ENCODE measurements at regions not wholly inside any gene's neighbourhood (a gene's known extent, or its start where the extent isn't known, plus 50 kb on each side); places are given as distances from the start of the nearest gene placed in this dataset.

DNA sequence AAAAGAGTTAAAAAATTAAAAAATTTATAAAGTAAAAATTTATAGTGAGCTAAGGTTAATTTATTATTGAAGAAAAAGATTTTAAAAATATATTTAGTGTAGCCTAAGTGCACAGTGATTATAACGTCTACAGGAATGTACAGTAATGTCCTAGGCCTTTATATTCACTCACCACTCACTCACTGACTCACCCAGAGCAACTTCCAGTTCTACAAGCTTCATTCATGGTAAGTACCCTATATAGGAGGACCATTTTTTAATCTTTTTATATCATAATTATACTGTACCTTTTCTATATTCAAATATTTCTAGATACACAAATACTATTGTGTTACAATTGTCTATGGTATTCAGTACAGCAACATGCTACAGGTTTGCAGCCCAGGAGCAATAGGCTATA lies 1623.2 kb downstream of the RPA4 start:
- no peak overlapping the region for H3K27ac ChIP-seq
- no peaks in the 10 kb centered on the region for H3K4me1 ChIP-seq
- H3K27me3 ChIP-seq = no peaks in the 10 kb centered on the region
- TF ChIP-seq, protein P1, sequence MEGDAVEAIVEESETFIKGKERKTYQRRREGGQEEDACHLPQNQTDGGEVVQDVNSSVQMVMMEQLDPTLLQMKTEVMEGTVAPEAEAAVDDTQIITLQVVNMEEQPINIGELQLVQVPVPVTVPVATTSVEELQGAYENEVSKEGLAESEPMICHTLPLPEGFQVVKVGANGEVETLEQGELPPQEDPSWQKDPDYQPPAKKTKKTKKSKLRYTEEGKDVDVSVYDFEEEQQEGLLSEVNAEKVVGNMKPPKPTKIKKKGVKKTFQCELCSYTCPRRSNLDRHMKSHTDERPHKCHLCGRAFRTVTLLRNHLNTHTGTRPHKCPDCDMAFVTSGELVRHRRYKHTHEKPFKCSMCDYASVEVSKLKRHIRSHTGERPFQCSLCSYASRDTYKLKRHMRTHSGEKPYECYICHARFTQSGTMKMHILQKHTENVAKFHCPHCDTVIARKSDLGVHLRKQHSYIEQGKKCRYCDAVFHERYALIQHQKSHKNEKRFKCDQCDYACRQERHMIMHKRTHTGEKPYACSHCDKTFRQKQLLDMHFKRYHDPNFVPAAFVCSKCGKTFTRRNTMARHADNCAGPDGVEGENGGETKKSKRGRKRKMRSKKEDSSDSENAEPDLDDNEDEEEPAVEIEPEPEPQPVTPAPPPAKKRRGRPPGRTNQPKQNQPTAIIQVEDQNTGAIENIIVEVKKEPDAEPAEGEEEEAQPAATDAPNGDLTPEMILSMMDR (IDR thresholded peaks at IDR 0.05) = no peak
- H3K9me3 ChIP-seq = no peaks in the 10 kb centered on the region
- H3K4me3 ChIP-seq = no peak overlapping the region
- intact Hi-C loops (cut with DNase I) = no loop called here
- no peak overlapping the region for H3K9ac ChIP-seq (ENCODE audit: low read depth in 2 of 2, low read length in 2 of 2)
- DNase-seq = no peak
- H3K36me3 ChIP-seq = no peaks in the 10 kb centered on the region

DNA sequence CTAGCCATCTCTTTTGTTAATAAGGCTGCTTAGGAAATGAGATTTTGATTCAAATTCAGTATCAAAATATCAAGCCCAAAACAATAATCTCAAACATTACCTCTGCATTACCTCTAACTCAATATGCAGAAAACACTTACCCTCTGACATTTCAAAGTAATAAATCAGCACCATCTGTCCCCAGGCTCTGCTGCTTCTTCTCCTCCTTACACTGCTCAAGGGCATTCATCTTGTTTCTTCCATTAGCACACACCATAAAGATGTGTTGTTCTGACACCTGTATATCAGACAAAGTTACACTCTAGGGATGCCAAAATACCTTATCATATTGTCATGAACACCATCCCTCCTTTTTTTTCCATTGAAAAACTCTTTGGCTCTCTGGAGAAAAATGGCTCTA lies 1630.3 kb downstream of the RPA4 start:
- H3K27ac ChIP-seq = no peak overlapping the region
- no peaks in the 10 kb centered on the region for H3K9me3 ChIP-seq

DNA sequence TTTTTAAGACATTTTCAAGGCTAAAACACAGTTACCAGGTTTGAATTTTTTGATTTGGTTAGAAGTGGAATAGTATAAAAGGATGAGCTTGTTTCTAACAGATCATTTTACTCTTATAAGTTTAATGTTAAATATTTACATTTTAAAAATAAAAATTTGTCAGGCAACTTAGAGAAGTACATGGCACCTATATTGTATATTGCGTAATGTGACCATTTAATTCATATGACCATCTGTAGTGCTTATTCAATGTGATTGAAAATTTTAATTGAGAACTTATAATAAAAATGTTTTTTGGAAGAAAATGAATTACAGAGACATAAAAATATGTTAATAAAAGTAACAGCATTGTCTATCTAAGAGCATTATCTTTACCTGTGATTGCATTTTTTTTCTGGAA lies 1632.4 kb downstream of the RPA4 start:
- Histone ChIP-seq H3K36me3 (no peaks in the 10 kb centered on the region), H3K9me3 (no peaks in the 10 kb centered on the region), H3K9ac (ENCODE audit: low read depth in 2 of 2, low read length in 2 of 2) (no peak overlapping the region), H3K4me1 (no peaks in the 10 kb centered on the region), H3K27ac (no peak overlapping the region), H3K27me3 (no peaks in the 10 kb centered on the region), H3K4me3 (no peak overlapping the region)
- intact Hi-C loops (cut with DNase I) = no loop called here
- no peak for DNase-seq
- TF ChIP-seq, protein P1 (IDR thresholded peaks at IDR 0.05) = no peak

More for the DNA sequence above, 1630.3 kb downstream of the RPA4 start:
- intact Hi-C loops (cut with DNase I) = no loop called here
- TF ChIP-seq, protein P1 (IDR thresholded peaks at IDR 0.05) = no peak
- Histone ChIP-seq H3K9ac (ENCODE audit: low read depth in 2 of 2, low read length in 2 of 2) (no peak overlapping the region), H3K4me3 (no peak overlapping the region), H3K36me3 (no peaks in the 10 kb centered on the region), H3K27me3 (no peaks in the 10 kb centered on the region), H3K4me1 (no peaks in the 10 kb centered on the region)
- no peak for DNase-seq

DNA sequence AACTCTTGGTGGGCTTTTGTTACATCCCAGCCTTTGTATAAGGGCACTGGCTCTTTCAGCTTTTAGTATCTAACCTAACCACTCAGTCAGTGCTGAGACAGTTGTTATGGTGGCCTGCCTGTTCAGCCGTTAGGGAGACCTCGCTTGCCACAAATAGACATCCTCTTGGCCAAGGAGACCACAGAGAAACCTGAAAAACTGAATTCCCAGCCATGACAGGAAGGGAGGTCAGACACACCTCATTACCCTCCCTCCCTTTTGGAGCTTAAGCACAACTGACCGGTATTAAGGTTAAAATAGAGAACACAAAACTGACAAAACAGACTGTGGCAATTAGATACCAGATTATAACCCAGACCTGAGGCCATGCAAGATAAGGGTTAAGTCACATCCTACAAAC lies 1639.3 kb downstream of the RPA4 start:
- H3K9ac ChIP-seq (ENCODE audit: low read depth in 2 of 2, low read length in 2 of 2) = no peak overlapping the region
- no peak overlapping the region for H3K27ac ChIP-seq
- H3K36me3 ChIP-seq = no peaks in the 10 kb centered on the region
- no peak for DNase-seq
- H3K27me3 ChIP-seq = no peaks in the 10 kb centered on the region
- TF ChIP-seq, protein P1 (IDR thresholded peaks at IDR 0.05) = no peak
- H3K9me3 ChIP-seq = no peaks in the 10 kb centered on the region
- intact Hi-C loops (cut with DNase I) = no loop called here
- no peaks in the 10 kb centered on the region for H3K4me1 ChIP-seq
- no peak overlapping the region for H3K4me3 ChIP-seq

DNA sequence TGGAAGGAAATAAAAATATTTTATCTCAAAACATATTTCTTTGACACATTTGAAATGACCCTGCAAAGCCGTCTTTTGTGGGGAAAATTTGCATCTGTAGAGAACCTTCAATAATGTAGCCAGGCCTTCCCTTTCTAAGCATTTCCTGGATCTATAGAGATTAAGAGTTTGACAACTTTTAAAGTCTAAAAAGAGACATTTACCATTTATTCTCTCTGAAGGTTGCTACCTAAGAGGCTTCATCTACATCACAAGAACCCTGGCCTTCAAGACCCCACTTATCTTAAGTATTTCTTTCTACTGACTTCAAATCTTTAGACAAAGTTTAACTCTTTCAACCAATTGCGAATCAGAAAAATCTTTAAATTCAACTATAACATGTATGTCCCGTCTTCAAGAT lies 1639.8 kb downstream of the RPA4 start:
- H3K36me3 ChIP-seq = no peaks in the 10 kb centered on the region
- no peaks in the 10 kb centered on the region for H3K9me3 ChIP-seq
- no peak overlapping the region for H3K9ac ChIP-seq (ENCODE audit: low read depth in 2 of 2, low read length in 2 of 2)
- DNase-seq = no peak
- TF ChIP-seq, protein P1 (IDR thresholded peaks at IDR 0.05) = no peak
- H3K4me3 ChIP-seq = no peak overlapping the region
- no peaks in the 10 kb centered on the region for H3K4me1 ChIP-seq
- no peaks in the 10 kb centered on the region for H3K27me3 ChIP-seq
- no peak overlapping the region for H3K27ac ChIP-seq
- intact Hi-C loops (cut with DNase I) = no loop called here

DNA sequence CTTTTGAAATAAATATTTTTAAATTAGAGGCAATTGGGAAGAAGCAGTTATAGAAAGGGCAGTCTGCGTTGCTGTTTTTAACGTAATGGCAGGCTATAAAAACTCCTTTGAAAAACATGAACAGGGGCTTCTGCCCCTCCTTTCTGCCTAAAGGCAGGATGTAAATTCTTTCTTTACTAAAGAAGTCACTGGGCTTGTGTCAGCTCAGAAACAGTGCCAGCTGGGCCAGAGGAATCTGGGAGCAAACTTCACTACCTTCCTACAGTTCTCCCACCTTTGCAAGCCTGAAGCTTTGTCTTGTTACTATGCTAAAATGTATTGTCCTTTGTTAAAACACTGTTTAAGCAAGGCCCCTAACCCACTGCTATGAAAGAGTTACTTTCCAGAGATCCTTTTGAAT lies 1664.8 kb downstream of the RPA4 start:
- TF ChIP-seq, protein P1 (IDR thresholded peaks at IDR 0.05) = no peak
- Histone ChIP-seq H3K4me1 (no peaks in the 10 kb centered on the region), H3K27me3 (no peaks in the 10 kb centered on the region), H3K4me3 (no peak overlapping the region), H3K9ac (ENCODE audit: low read depth in 2 of 2, low read length in 2 of 2) (no peak overlapping the region), H3K27ac (no peak overlapping the region), H3K9me3 (no peaks in the 10 kb centered on the region), H3K36me3 (no peaks in the 10 kb centered on the region)
- intact Hi-C loops (cut with DNase I) = no loop called here
- DNase-seq = no peak

Data from colonic mucosa (tissue), 4 donors.